ENCODE measurements at regions not wholly inside any gene's neighbourhood (a gene's known extent, or its start where the extent isn't known, plus 50 kb on each side); places are given as distances from the start of the nearest gene placed in this dataset.
"Not testable (repeated sequence)": the region's sequence is repeated elsewhere in the genome, so short reads cannot be mapped to it uniquely, and the experiment has no call there.

- H3K27me3 ChIP-seq, result no peaks in the 10 kb centered on the region
- H3K4me3 ChIP-seq, result no peak overlapping the region
- H3K9me3 ChIP-seq, result no peaks in the 10 kb centered on the region
- no peak overlapping the region for H3K27ac ChIP-seq
- intact Hi-C loops (cut with DNase I; ENCODE audit: low total_unique reads), result no loop called here
- no peaks in the 10 kb centered on the region for H3K36me3 ChIP-seq
- TF ChIP-seq CTCF (IDR thresholded peaks at IDR 0.05), result no peak
- no peaks in the 10 kb centered on the region for H3K4me1 ChIP-seq
- no peak for DNase-seq
Observed at GRCh38 chr7:114269714-114270113, 144.9 kb upstream of the FOXP2 start.

GRCh38 chr7:114267550-114267949 is 147.1 kb upstream of the FOXP2 start:
- H3K4me1 ChIP-seq; H3K9me3 ChIP-seq; intact Hi-C loops (cut with DNase I; ENCODE audit: low total_unique reads); H3K36me3 ChIP-seq; H3K27ac ChIP-seq; DNase-seq; H3K27me3 ChIP-seq; H3K4me3 ChIP-seq: not testable (repeated sequence)

- no peak for DNase-seq
- no peak overlapping the region for H3K27ac ChIP-seq
- no peak overlapping the region for H3K4me3 ChIP-seq
- intact Hi-C loops (cut with DNase I; ENCODE audit: low total_unique reads), result no loop called here
- H3K27me3 ChIP-seq, result no peaks in the 10 kb centered on the region
- no peaks in the 10 kb centered on the region for H3K36me3 ChIP-seq
- H3K9me3 ChIP-seq, result no peaks in the 10 kb centered on the region
- no peak for TF ChIP-seq CTCF (IDR thresholded peaks at IDR 0.05)
- no peaks in the 10 kb centered on the region for H3K4me1 ChIP-seq
Observed at GRCh38 chr7:114264023-114264422, 150.6 kb upstream of the FOXP2 start.

- intact Hi-C loops (cut with DNase I; ENCODE audit: low total_unique reads), result no loop called here
- Histone ChIP-seq H3K9me3 (no peaks in the 10 kb centered on the region), H3K27ac (no peak overlapping the region), H3K36me3 (no peaks in the 10 kb centered on the region), H3K27me3 (no peaks in the 10 kb centered on the region), H3K4me3 (no peak overlapping the region), H3K4me1 (no peaks in the 10 kb centered on the region)
- DNase-seq, result no peak
- no peak for TF ChIP-seq CTCF (IDR thresholded peaks at IDR 0.05)
Observed at GRCh38 chr7:114263219-114263618, 151.4 kb upstream of the FOXP2 start.

GRCh38 chr7:114255404-114255841 is 159.2 kb upstream of the FOXP2 start:
- Histone ChIP-seq H3K27ac (no peak overlapping the region), H3K4me3 (no peak overlapping the region), H3K9me3 (no peaks in the 10 kb centered on the region), H3K4me1 (no peaks in the 10 kb centered on the region), H3K36me3 (no peaks in the 10 kb centered on the region), H3K27me3 (no peaks in the 10 kb centered on the region)
- TF ChIP-seq CTCF (IDR thresholded peaks at IDR 0.05), result no peak
- DNase-seq, result no peak
- intact Hi-C loops (cut with DNase I; ENCODE audit: low total_unique reads), result no loop called here

- no peak overlapping the region for H3K4me3 ChIP-seq
- peaks cover 0 to 18% (median 2%) of the 10 kb centered on the region in 4 donors for H3K4me1 ChIP-seq
- H3K27ac ChIP-seq, result no peak overlapping the region
- intact Hi-C loops (cut with DNase I; ENCODE audit: low total_unique reads), result no loop called here
- no peak for TF ChIP-seq CTCF (IDR thresholded peaks at IDR 0.05)
- no peak for DNase-seq
- no peaks in the 10 kb centered on the region for H3K36me3 ChIP-seq
- no peaks in the 10 kb centered on the region for H3K9me3 ChIP-seq
- no peaks in the 10 kb centered on the region for H3K27me3 ChIP-seq
Observed at GRCh38 chr7:114243646-114244045, 171.0 kb upstream of the FOXP2 start.

Measured in tibial artery (tissue), 4 donors.